Stimulated activated CD4-positive, alpha-beta T cell treated with anti-CD3 and anti-CD28 coated beads, Interleukin-1b, Interleukin-23, amount 100 ng/mL, for 4 hours (primary cell): ENCODE measurements at regions not wholly inside any gene's neighbourhood (a gene's known extent, or its start where the extent isn't known, plus 50 kb on each side); places are given as distances from the start of the nearest gene placed in this dataset.
"Not testable (repeated sequence)": the region's sequence is repeated elsewhere in the genome, so short reads cannot be mapped to it uniquely, and the experiment has no call there.

Experiments
- DNase-seq, 2 donors: peaks; one replicate each; pipeline ENCODE4 v3.0.0-alpha.2; 2020; ENCODE audit warnings: low read depth in 2 of 2

GRCh38 chr20:43364001-43364400, 93.7 kb upstream of the SRSF6 start:
- no peak for DNase-seq

GRCh38 chr20:43363506-43363905, 94.2 kb upstream of the SRSF6 start:
- no peak for DNase-seq

- no peak for DNase-seq
Measured at GRCh38 chr20:43361526-43361925, 96.2 kb upstream of the SRSF6 start.

- DNase-seq, result no peak
Measured at GRCh38 chr20:43360016-43360415, 97.7 kb upstream of the SRSF6 start.

GRCh38 chr20:43358811-43359210, 98.9 kb upstream of the SRSF6 start:
- no peak for DNase-seq

GRCh38 chr20:43357352-43357751, 100.3 kb upstream of the SRSF6 start:
- DNase-seq, result no peak

- no peak for DNase-seq
Measured at GRCh38 chr20:43355610-43356009, 102.1 kb upstream of the SRSF6 start.

- DNase-seq, result no peak
Measured at GRCh38 chr20:43352996-43353395, 104.7 kb upstream of the SRSF6 start.

- not testable (repeated sequence) for DNase-seq
Measured at GRCh38 chr20:43350694-43351093, 107.0 kb upstream of the SRSF6 start.

GRCh38 chr20:43349841-43350240, 107.9 kb upstream of the SRSF6 start:
- no peak for DNase-seq

GRCh38 chr20:43347839-43348238, 109.9 kb upstream of the SRSF6 start:
- not testable (repeated sequence) for DNase-seq

- DNase-seq, result no peak
Measured at GRCh38 chr20:43345676-43346075, 112.0 kb upstream of the SRSF6 start.

- no peak for DNase-seq
Measured at GRCh38 chr20:43341511-43341910, 116.2 kb upstream of the SRSF6 start.

GRCh38 chr20:43337036-43337435, 120.7 kb upstream of the SRSF6 start:
- DNase-seq, result no peak

GRCh38 chr20:43334080-43334479, 123.6 kb upstream of the SRSF6 start:
- DNase-seq, result no peak

- DNase-seq, result no peak
Measured at GRCh38 chr20:43331906-43332305, 125.8 kb upstream of the SRSF6 start.

- no peak for DNase-seq
Measured at GRCh38 chr20:43328697-43329096, 129.0 kb upstream of the SRSF6 start.

- not testable (repeated sequence) for DNase-seq
Measured at GRCh38 chr20:43327234-43327633, 130.5 kb upstream of the SRSF6 start.

- DNase-seq, result no peak
Measured at GRCh38 chr20:43325926-43326325, 131.8 kb upstream of the SRSF6 start.

- no peak for DNase-seq
Measured at GRCh38 chr20:43323592-43323991, 133.9 kb upstream of the PTPRT start.

- no peak for DNase-seq
Measured at GRCh38 chr20:43322851-43323250, 133.1 kb upstream of the PTPRT start.

- no peak for DNase-seq
Measured at GRCh38 chr20:43320536-43320935, 130.8 kb upstream of the PTPRT start.

- no peak for DNase-seq
Measured at GRCh38 chr20:43318755-43319297, 129.1 kb upstream of the PTPRT start.

- no peak for DNase-seq
Measured at GRCh38 chr20:43316271-43316670, 126.6 kb upstream of the PTPRT start.
